HG03108 (cell line): ENCODE measurements at regions not wholly inside any gene's neighbourhood (a gene's known extent, or its start where the extent isn't known, plus 50 kb on each side); places are given as distances from the start of the nearest gene placed in this dataset.

Experiments used
- ATAC-seq: cut with Tn5 transposase; IDR thresholded peaks from one replicate; pipeline ENCODE4 v1.9.1; 2021; ENCODE audit warnings: moderate library complexity; ENCODE audit not compliant: unreplicated experiment

DNA sequence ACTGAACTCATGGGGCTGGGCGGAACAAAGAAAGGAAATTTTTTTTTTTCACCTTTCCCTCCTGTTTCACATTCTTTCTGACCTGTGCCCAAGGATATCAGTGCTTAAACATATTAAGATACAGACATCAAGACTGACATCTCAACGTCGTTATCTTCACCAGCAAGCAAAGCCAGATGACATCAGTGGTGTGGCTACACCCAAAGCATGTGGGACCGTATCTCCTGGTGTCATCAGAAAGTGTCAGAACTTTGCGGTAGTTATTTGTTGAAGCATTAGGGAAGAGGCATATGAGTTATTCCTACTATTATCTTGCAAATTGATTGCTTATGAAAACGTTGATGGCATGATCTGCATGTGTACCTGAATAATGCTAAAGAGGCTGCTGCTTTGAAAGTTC lies 487.4 kb downstream of the TLE4 start:
- no peak for ATAC-seq

DNA sequence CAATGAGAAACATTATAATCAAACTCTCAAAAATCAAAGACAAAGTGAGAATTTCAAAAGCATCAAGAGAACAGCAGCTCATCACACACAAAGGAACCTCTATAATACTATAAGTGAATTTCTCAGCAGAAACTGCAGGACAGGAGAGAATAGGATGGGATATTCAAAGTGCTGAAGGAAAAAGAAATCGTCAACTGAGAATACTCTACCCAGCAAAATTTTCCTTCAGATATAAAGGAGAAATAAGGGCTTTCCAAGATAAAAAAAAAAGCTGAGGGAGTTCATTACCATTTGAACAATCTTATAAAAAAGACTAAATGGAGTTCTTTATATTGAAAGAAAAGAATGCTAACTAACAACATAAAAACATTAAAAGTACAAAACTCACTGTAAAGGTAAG lies 481.1 kb downstream of the TLE4 start:
- no peak for ATAC-seq

DNA sequence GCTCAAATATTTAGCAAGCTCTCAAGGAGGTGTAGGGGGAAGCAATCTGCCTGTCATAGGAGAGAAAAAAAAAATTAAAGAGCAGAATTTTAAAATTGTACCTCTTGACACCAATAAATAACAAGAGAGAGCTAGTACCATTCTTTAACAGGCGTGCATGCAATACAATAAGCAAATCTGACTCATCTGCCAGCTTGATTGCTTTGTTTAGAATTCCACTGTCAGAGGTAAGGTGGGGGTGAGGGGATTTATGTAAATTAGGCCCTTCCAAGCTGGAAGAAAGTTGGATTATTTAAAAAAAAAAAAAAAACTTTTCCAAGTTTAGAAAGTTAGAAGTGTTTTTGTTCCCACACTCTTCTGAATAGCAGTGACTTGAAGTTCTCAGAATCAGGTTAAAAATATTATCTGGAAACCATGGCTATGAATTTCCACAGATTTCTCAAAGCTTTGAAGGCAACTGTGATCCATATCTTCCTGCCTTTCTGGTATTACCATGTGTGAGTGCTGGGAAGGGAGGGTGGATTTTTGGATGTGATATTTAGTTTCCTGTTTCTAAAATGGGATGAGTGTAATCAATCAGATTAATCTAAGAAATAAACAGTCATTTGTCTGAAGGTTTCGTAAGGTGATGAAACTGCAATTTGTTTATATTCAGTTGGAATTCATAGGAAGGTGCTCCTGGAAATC lies 477.5 kb downstream of the TLE4 start:
- ATAC-seq, result no peak

DNA sequence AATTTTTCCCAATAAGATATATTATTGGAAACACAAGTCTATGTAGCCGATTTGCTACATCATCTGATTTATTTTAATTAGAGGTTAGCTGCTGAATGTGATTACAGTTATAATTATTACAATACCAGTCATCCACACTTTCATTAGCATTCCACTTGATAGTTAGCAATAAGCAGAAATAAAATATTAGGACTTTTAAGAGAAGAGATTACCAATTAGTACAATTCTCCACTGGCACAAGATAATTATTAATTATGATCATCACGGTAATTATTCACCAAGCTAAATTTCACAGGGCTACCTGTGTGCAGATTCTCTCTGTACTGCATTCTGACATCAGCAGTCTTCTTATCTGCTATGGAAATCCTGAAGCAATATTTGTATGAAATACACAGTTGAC lies 474.7 kb downstream of the TLE4 start:
- no peak for ATAC-seq

DNA sequence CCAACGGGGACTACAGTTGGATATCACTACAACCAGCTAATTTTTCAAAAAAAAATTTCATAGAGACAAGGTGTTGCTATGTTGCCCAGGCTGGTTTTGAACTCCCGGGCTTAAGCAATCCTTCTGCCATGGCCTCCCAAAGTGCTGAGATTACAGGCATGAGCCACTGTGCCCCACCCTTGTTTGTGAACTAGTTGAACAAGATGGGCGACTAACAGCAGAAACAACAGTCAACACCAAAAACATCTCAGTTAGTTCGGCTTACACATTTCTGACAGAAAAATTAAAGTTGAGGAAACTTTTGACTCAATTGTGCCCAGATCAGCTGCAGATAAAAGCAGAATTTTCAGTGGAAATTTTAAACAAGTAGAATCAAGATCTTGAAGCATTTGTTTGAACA lies 470.1 kb downstream of the TLE4 start:
- no peak for ATAC-seq

DNA sequence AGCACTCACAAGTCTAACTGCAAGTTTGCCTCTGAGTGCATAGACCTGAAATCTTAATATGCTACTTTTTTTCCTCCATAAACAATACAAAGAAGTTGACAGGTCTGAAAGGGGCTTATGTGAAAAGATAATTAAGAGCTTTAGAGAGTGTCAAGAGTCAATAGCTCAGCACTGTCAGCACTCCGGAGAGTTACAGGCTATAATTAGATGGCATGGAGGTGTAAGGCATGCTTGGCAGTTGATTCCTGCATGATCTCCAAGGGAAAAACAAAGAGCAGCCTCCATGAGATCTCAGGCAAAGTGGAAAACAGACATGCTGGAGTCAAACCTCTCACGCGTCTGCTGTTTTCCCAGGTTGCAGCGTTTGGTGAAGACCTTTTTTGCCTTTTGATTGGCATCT lies 468.7 kb downstream of the TLE4 start:
- ATAC-seq, result no peak

DNA sequence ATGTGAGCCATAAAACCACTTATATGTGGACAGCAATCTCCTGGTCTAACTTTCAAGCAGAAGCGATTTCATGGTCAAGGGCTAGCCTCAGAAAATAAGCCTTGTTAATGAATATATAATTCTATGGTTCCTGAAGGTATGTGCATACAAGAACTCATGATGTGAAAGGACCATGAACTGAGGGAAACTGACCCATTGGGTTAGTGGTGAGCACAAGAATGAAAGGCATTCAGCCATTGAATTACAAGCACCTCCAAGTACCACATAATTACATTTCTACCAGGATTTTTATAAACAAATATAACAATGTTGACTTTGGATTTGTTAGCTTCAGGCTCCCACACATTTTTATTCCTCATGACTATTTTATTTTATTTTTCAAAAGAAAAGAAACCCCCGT lies 459.0 kb downstream of the TLE4 start:
- ATAC-seq, result no peak

DNA sequence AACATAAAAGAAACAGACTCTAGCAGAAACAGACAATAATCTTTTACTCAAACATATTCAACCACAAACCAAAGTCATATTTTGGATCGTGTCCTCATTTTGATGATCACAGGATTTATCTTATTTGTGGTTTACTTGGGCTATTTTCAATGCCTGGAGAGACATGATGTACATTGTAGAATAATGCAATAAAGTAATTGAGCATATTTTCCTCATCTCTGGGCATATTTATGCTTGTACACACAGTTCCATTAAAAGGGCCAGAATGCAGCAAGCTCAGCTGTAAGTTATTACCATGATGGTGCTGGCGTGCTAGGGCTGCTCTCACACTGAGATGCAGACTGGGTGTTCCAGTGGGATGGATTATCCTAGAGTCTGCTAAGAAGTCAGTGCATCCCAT lies 456.7 kb downstream of the TLE4 start:
- ATAC-seq, result no peak

DNA sequence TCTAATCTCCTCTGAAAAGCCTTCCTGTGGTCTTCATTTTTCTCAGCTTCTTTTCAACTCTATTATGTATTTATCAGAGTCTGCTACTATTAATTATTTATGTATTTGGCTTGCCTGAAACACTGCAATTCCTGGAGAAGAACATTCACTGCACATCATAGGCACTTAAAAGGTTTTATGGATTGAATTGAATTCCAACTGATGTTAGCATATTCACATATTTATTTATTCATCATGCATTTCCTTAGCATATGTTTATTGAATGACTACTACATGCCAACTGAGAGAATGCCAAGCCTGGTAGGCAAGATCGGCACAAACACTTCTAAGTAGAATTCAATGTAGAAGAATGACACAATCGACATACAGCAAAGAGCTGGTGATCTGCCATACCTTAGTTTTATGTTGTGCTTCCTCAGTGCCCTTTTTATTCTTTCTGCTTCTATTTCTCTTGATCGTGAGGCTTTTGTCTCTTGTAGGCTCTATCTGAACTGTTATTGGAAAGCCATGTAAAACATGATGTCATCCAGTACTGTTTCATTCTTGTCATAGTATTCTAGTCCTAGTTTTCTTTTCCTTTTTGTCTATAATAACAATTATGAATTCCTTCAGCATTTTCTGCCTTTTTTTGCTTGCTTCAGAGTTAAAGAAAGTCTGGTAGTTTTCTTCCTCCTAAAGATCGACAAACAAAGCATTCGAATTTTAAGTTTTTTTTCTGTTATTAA lies 454.2 kb downstream of the TLE4 start:
- no peak for ATAC-seq

DNA sequence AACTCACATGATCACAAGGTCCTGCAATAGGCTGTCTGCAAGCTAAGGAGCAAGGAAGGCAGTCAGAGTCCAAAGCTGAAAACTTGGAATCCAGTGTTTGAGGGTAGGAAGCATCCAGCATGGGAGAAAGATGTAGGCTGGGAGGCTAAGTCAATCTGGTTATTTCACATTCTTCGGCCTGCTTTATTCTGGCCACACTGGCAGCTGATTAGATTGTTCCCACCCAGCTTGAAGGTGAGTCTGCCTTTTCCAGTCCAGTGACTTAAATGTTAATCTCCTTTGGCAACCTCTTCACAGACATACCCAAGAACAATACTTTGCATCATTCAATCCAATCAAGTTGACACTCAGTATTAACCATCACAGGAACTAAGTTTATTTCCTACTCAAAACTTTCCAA lies 453.4 kb downstream of the TLE4 start:
- ATAC-seq, result no peak

DNA sequence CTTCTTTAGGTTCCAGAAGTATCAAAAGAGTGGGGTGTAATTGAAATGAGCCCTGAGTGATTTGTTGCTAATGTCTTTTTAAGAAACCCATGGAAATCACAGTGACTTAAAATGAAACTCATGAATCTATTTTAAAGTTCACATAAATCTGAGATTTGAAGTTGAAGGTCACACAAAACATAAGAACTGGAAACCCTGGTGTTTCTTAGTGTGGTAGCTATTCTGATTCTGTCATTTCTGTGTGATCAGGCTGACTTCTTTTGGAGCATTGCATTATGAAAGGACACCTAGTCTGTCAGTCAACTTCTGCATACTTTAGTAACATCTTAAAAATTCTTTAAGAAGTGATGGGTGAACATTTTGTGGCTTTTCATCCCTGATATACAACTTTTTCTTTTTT lies 448.8 kb downstream of the TLE4 start:
- peak; percentile 38 for ATAC-seq

DNA sequence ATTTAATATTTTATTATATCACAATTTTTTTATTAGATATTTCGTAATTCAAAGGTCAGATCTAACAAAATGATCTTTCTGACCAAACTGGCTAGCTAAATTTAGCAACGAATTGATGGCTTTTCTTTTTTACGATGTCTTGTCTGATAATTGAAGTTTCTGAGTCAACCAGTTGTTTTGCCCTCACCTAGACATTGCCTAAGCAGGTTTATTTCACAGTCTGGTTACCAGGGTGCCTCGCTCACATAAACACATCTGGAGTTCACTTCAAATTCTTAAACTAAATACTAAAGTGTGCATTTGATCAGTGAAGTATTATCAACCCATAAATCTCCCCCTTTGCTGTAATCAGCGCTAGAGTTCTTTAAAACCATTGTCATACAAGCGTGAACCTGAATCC lies 448.3 kb downstream of the TLE4 start:
- no peak for ATAC-seq

DNA sequence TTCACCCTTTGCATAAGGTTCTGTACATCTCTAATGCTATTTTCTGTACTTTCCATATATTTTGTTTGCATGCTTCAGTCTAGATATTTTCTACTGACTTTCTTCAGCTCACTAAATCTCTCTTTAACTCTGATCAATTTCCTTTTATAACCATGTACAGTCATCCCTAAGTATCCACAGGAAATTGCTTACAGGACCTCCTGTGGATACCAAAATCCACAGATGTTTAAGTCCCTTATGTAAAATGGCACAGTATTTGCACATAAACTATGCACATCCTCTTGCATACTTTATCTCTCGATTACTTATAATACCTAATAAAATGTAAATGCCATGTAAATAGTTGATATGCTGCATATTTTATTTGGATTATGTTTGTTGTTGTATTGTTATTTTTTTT lies 442.1 kb downstream of the TLE4 start:
- no peak for ATAC-seq

DNA sequence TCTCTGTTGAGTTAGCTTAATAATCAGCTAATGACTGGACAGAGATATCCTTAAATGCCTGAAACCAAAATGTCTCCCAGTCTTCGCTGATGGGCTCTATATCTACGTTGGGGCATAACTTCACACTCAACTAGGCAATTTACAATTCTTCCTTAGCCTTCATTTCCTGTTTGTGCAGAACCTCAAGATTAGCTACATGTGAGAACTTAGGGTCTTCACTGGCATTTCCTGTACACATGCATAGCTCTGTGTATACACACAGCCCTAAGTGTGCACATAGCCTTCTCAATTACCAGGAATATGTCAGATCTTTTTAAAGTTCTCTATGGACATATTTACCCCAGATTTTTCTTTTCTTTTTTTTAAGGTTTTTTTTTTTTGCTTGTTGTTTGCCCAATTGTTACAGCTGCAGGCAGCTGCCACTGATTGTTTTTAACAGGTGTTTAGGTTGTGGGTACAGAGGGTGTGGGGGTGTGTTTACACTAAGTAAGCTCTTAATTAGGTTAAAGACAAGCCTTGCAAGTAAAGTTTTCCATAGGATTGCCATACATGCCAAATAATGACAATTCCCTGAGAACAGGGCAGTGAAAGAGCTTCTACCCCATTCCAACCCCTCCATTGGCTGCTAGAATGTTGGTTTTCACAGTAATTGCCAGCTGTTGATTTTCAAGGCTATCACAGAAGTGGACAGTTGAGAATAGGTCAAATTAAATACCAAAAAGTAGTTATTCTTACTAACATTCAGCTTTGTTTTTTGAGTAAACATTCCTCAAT lies 441.0 kb downstream of the TLE4 start:
- ATAC-seq, result no peak

DNA sequence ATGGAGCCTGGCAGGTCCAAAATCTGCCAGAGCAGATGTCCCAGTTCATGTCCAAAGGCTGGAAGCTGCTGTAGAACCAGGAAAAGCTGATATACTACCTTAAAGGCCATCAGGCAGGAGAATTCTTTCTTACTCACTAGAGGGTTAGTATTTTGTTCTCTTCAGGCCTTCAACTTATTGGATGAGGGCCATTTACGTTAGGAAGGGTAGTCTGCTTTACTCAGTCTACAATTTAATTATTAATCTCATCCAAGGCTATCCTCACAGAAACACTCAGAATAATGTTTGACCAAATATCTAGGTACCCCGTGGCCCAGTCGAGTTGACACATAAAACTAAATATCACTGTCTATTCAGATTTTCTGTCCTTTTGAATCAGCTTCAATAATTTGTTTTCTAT lies 437.4 kb downstream of the TLE4 start:
- ATAC-seq, result no peak

DNA sequence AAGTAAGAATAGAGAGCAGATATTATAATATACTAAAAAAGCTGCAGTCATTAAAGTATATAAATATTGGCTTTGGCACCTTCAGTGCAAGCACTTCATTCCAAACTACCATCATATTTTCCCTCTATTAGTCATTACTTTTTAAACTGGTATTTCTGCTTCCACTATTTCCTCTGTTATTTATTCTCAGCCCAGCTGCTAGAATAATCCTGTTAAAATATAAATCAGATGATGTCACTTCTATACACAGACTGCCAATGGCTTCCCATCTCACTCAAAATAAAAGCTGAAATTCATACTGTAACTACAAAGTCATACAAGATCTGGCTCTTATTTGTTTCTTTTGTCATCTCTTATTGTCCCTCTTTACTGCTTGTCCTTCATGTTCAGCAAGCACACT lies 432.9 kb downstream of the TLE4 start:
- no peak for ATAC-seq

DNA sequence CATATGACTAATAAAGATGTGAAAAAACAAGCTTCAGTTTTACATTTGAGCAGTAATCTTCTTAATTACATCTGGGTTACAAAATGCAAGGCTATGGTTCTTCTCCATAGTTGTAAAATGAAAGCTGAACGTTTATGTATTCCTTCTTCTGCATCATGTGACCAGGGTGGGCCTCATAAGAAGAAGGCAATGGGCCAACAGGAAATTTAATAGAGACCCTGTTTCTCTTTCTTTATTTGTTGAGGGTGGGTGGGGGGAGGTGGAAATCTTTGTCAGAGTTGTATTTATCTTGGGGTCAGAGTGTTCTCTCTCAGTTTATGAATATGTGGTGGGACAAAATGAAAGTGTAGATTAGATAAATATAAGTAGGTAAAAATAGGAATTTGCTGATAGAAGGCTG lies 418.8 kb downstream of the TLE4 start:
- ATAC-seq, result no peak

DNA sequence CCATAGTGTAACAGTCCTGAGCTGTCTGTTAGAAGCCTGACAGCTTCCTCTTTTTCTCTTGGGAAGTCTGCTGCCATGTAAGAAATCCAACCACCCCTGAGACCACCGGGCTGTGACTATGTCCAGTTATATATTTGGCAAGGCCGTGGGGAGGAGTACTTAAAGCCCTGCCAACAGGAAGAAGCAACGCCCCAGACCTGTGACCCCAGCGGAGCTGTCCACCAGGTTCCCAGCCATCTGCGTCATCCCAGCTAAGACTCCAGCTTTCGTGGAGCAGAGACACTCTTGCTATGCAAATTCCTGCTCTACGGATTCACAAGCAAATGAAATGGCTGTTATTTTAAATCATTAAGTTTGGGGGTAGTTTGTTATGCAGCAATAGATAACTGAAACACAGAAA lies 417.3 kb downstream of the TLE4 start:
- no peak for ATAC-seq

DNA sequence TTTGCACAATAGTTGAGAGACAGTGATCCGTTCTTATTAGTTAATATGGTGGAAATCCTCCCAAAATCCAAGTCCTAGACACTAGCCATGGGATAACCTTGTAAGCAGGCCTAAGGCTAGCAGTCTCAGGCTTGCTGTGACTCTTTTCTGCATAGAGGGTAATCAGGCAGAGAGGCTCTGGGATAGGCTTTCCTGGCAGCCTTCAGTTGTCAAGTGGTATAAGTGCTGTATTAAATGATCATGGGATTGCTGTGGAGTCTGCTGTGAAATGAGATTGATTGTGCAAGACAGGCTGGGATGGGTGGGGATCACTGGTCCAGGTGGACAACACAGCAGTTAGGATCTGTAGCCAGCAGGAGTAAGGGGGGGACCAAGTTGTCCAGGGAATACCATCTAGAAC lies 416.4 kb downstream of the TLE4 start:
- no peak for ATAC-seq

DNA sequence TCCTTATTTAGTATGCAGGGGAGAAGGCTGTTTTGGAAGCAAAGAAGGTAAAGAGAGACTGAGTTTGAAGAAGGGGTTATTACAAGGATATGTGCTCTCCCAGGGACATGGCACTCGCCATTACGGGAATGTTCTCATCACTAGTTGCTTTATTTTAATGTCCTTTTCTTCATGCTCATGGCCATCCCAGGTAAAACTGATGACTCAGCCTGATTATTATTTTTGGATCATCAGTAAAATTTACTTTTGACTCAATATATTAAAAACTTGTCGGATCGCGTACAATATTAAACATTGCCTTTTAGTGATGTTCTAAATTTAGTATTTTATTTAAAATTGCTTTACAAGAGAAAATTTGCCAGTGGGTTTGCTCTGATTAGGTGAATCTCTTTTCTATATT lies 414.7 kb downstream of the TLE4 start:
- no peak for ATAC-seq

DNA sequence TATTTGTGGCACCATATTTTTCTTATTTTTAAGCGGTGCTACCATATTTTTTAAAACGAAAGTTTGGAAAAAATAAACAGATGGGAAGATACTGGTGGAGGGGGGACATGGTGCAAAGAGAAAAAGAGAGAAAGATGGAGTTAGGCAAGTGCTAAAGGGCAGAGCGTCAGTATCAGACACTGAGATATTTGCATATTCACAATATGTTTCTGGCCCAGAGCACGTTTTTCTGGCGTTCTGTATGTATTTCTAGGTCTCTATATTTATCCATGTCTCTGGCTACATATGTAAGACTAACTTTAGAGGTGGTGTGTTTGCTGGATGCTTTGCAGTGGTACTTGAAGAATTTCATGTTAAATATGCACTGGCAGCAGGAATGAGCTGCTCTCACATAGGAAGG lies 414.0 kb downstream of the TLE4 start:
- ATAC-seq, result no peak

DNA sequence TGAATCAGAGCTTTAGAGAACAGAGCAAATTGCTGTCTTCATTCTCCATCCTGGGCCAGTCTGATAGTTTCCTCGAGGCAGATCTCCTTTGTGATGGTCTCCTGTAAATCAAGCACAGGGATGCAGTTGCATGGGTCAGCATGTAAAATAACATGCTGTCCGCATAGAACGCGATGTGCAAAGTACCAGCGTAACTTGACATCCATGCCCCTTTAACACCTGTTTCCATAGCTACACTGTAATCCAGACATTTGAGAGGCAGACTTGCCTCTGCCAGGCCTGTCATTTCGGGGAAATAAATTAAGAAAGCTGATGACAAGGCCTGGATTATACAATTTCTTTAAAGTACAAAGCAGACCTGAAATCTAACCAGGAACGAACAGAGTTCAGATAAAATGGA lies 413.5 kb downstream of the TLE4 start:
- no peak for ATAC-seq
